NCI-H1105 treated with DMSO at 0.1 percent for 48 hours (cell line): ENCODE measurements at regions not wholly inside any gene's neighbourhood (a gene's known extent, or its start where the extent isn't known, plus 50 kb on each side); places are given as distances from the start of the nearest gene placed in this dataset.

ENCODE experiments used
- DNase-seq: peaks from one replicate; lab custom pipeline; 2025; lab: John Stamatoyannopoulos, UW

DNA sequence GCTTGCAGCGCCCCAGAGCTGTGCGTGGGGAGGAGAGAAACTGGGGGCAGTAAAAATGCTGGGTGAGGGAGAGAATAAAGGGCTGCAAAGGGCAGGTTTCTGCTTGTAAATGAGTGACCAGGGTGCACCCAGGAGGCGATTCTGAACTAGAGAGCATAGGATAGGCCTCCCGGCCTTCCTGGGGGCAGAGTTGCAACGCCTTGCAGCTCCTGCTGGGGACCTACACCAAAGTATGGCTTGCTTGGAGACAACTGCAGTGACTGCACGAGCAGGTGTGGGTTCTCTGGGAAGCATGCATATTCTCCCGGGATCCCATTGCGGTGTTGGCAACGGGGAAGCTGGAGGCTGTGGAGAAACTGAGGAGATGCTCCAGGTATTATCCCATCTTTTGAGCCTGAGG is 111.6 kb upstream of the SPACA1 start:
- no peak for DNase-seq

DNA sequence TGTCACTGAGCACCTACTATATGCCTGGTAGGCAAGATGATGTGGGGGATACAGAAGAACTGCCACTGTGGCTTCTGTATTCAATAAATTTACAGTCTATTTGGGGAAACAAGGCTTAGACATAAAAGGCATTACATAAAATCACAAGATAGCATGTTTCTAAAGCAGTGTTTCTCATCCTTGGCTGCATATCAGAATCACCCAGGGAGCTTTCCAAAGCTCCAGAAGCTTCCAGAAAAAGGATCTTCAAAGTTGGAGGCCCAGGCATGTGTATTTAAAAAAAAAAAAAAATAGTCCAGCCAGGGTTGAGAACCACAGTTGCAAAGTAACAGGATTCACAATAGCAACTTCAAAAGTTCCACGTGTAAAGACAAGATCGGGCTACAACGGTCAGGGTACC is 112.4 kb upstream of the SPACA1 start:
- no peak for DNase-seq

DNA sequence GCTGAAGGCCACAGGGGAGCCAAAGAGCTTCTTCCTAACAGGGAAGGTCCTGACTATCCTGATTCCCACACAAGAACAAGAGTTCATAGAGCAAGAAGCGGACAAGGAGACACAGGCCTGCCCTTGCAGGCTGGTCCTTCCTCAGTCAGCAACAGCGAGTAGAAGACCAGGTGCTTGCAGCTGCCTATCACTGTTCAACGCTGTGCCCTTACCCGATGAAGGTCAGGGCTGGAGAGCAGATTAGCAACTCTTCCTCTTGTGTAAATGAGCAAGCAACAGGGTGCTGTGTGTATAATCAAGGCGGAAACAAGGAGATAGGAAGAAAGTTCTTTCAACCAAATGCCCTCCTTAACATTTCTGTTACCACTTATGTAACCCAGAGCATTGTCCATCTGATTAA is 115.3 kb upstream of the SPACA1 start:
- no peak for DNase-seq

DNA sequence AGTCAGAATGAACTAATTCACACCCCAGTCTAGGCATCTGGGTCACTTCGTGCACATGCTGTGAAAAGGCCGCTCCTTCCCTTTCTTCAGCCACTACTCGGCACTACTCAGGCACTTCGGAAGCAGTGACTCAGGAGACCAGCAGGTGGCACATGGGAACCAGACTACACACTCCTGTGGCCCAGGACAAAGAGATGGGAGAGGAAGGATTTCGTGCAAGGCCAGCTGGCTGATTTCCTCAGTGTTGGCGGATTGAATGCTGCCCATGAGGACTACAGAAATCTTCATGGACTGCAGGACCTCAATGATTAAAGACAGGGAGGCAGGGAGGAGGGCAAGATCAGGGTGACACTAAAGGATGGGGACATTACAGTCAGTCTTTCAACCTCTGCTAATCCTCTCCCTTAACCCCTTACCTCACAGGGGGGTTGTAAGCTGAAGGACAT is 117.8 kb upstream of the SPACA1 start:
- peak; percentile 78 for DNase-seq

DNA sequence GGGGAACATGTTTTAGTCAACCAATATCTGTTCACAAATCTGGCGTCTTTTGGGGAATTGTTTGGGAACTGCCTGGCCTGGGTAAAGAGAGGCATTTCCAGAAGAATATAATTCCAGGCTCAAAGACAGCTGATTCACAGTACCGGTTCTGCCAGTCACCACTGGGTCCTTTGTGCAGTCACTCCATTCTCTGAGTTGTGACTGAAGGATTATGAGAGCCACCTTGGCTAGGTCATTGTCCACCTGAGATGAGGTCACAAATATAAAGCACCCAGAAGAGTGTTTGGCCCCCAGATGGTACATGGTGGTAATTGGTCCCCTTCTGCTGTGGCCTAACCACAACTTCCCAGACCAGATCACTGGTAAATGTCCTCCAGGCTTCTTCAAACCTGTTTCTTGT is 121.0 kb upstream of the SPACA1 start:
- DNase-seq = no peak

DNA sequence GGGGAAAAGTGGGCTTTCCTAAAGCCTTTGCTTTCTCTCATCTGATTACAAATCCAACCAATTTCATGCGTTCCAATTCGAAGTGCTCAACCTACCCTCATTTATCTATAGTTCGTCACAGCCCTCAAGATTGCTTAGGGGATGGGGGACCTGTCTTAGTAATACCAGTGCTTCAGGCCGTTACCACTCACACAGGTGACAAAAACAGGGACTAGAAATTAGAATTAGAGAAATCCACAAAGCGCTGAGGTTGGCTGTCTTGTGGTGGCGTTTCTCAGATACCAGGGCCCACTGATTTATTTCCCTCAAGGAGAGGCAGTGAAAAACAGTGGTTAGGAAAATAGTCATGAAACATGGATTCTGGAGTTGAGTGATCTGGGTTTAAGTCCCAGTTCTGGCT is 121.6 kb upstream of the SPACA1 start:
- DNase-seq = no peak

DNA sequence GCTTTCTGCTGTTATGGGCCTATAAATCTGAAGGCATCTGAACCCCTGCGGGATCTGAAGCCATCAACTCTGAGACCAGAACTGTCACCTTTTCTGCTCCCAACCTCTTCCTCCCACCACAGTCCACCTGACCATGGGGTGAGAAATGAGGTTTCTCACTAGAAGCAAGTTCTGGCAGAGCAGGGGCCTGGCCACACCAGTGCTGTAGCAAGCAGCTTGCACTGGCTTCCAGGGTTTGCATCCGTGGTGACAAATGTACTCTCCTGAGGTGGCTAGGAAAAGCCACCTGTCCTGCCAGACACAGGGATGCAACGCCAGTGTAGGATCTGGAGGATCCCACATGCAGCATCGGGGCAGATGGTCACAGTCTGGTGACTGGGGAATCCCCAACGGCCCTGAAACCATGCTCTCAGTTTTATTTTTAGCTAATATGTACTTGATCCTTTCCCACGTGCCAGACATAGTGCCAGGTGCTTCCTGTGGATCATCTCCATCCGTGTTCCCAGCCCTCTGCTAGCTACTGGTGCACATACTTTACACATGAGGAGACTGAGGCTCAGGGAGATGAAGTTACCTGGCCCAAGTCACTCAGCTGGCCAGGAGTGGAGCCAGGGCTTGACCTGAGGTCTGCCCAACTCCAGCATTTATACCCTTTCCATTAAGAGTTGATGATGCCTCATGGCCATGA is 122.1 kb upstream of the SPACA1 start:
- DNase-seq = no peak

DNA sequence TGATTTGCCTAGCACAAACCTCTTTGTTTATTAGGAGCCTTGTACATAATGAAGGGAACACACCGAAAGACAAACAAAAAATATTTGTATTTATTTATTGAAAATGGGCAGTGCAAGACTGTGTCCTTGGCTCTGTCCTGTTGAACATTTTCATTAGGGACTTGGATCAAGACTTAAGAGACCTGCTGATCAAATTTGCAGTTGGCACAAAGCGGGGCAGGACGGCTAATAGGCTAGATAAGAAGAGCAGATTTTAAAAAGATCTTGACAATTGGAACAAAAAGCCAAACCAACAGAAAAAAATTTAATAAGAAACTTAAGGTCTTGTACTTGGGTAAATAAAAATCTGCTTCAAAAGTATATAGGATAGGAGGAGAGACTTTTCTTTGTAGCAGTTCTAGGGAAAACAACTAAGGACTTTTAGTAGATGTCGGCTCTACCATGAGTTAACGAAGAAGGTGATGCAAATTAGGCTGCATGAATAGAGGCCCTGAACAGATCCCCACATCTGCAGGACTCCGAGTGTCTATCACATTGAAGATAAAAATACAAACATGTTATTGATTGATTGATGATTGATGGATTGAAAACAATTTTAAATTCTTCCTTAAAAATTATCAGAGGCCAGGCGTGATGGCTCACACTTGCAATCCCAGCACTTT is 124.1 kb upstream of the SPACA1 start:
- no peak for DNase-seq

DNA sequence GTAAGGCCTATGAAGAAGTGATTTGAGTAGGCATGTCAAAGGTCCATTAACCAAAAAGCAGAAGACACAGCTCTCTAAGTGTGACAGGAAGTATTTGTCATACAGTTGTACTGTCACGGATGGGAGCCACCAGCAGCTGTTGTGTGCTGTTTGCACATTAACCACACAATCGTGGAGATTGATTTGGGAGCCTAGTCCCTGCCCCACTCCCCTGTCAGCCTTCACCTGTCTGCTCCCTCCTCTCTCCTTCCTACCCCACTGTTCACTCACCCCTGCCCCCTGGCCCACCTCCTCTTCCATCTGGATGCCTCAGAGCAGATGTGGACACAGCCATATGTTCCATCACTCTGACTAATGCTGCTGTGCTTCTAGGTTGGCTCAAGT is 124.7 kb upstream of the SPACA1 start:
- no peak for DNase-seq

DNA sequence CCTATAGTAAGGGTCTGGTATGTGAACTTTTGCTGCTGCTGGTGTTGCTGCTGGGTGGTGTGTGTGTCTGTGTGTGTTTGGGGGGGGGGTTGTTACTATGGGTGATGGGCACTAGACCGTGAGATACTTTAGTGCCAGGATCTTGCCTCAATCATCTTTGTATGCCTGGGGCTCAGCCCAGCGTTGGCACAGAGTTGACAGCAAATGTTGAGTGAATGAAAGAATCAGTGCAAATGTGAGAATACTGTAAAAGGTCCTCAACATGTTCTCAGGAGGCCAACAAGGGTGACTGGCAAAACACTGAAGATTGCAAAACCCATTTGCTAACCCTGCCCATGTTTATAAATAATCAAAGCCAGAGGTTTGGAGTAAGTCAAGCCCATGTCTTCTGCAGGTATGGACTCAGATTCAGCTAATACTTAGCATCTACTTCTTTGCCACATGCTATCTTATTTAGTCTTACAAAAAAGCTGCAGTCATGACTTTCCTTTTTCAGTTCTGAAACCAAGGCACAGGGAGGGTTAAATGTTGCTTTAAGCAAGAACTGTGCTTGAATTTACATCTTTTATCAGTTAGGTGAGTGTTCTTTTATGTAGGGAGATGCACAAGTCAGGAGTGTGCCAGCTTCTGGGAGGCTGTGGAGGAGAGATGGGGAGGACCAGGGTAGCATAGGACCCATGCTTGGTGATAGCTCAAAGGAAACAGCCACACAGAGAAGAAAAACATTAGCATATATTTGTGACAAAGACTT is 125.3 kb upstream of the SPACA1 start:
- DNase-seq = no peak

DNA sequence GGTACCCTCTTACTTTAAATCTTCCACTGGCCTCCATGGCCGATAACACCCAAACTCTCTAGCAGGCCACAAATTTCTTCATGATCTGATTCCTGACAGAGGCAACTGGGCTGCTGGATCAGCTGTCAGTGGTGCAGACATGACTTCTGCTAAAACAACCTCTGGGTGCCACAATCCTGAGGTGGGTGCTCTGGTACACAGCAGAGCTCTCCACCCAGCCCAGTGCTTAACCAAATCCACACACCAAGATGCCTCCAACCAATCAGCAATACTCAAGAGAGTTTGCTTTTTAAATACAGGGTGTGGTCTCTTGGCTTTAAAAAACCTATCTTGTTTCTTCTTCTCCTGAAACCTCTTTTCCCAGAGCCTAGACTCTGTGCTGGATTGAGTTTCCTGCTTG is 126.6 kb upstream of the SPACA1 start:
- no peak for DNase-seq

DNA sequence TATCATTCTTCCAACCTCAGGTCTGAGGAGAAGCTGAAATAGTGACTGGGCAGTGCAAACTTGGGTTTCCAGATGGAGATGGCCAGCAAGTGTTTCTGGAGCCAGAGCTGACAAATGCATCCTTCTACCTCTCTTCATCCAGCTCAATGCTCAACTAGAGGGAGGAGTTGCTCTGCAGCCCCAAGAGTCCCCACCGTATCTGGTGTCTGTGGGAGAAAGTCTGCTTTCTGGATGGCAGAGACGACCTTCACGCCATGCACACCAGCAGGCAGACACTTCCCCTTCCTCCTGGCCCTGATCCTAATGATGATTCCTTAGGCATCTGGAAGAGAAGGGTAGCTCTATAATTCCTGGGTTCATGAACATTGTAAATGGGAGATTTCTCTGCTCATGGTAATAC is 127.4 kb upstream of the SPACA1 start:
- no peak for DNase-seq

DNA sequence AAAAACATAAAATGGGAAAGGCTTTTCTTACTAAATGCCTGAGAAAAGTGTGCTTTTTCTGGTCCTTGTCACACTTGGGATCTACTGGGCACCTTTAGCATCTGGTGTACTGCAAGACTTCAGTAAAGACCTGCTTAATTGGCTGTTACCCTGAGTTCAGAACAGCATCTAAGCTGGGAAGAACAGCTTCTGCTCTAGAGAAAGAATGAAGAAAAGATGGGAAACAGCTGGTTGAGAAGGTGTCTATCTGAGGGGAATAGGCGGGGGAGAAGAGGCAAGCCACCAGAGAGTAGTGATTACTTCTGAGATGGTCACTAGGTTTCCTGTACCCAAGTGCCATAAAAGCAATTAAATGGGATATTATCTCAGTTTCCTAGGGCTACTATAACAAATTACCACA is 128.2 kb upstream of the SPACA1 start:
- DNase-seq = no peak

DNA sequence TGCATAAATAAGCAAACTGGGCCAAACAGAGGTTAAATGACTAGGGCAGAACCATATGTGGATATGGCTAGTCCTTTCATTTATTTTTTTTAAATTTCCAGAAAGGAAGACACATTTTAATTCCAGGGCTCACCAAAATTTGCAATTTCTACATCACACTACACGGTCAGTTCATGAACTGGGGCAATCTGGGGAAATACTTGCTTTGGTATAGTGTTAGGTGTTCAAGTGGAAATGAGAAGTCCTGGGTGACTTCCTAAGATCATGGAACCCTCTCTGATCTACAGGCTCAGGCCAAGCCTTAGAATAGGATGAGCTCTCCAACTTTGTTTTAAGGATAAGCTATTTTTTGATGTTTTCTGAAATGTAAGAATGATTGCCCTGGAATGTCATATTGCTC is 128.6 kb upstream of the SPACA1 start:
- DNase-seq = no peak

DNA sequence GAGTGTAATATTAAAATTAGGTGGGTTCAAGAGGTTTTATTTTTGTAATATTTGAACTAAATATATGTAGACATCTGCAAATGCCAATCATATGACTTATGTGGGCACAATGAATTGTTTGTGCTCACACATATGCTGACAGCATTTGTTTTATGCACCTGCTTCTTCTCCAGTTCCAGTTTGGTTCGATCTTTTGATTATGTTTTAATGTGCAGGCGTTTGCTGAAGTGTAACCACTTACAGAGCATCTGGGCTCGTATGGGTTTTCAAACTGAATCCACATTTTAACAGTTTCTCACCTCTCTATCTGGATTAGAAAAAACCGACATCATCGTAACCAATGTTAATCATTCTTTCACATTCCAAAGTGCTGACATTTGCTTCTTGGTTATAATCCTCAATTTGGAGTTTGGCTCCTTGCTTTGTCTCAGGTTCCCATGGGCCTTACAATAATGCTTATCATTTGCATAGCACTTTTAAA is 129.1 kb upstream of the SPACA1 start:
- peak; percentile 58 for DNase-seq

DNA sequence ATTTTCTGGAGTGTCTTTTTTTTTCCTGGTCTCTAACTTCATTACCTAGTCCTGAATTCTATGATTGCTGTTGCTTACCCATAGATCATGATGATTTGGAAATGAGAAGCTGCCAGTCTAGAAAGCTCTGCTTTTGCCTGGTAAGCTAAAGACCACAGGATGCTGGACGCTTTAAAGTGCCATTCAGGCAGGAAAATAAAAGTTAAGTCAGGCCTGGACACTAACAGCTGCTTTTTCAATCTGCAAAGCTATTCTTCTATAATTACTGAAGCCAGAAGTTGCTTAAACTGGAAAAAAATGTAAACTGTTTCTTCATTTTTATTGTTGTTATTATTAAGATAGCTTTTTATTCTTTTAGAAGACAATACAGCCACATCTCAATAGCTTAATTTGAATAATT is 129.8 kb upstream of the SPACA1 start:
- no peak for DNase-seq

DNA sequence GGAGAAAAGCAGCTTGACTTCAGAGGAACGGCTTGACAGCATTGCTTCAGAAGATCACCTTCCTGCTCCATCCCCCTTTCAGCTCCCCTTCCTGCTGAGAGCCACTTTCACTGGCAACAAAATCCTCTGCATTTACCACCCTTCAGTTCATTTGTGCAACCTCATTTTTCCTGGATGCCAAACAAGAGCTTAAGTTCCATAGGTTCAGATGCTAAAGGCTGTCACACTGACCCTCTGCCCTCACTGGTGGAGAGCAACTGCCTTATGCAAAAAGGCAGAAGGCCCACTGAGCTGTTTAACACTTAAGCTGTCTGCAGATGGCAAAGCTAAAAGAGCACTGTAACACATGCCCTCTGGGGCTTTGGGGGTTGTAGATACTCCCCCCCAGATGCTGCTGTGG is 131.2 kb upstream of the SPACA1 start:
- DNase-seq = no peak

DNA sequence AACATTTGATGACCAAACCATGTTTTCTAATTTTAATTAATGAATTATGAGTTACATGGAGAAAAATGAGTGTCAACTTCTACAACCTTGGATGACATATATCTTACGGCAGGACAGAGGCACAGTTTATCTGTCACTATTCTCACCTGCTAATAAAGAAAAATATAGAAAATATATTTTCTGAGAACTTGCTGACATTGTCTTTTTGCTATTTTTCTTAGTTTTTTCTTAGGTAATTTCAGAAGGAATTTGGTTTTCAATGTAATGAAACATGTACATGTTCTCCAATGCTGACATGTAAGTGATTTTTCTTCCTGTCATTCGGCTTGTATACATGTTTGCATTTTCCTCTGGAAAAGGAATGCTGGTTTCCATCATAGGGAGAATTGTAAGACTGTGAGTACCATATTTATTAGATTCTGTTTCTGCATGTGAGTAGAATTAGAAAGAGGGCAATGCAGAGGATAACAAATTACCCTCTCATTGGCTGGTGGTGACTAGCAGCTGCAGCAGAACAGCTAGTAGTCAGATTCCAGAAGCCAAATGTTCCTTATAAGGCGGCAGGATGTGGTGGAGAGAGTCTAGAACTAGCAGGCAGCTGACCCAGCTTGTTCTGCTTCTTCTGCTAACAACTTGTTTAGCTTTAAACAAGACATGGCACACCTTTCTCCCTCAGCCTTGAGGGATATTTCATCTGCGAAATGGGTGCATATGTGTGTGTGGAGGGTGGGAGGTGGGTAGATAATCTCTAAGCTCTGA is 132.8 kb upstream of the SPACA1 start:
- DNase-seq = no peak

DNA sequence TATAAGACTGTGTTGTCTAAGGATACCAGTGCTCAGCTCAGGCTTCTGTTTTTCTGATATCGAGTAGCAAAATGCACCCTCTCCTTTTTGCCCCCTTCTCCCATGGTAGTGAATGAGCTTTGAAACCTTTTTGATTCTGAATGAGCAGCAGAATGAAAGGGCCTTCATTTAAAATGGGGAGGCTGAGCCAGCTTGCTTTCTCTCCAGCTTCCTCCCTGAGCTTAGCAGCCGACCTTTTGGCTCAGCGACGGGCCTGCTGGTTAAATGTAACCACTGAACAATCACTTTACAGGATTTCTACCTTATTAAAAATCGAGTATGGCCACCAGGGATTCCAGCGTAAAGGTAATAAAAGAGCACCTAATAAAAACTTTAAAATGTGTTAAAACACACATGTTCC is 133.7 kb upstream of the SPACA1 start:
- DNase-seq = no peak

DNA sequence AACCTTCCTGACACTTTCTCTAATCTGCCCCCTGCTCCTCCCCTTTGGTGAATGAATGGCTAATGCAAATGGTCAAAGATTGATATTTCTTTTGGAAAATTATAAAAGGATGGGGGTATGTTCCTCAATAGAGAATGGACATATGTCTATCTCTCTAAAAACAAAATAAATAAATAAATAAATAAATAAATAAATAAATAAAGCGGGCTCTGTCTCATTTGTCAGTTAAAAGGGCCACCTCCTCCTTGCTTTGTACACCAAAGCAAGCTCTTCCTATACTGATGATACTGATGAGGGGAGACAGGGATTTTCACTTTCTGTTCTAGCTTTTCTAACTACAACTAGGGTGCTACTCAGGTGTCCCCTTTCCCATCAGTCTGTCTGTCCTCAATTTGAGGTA is 135.5 kb upstream of the SPACA1 start:
- DNase-seq = no peak

DNA sequence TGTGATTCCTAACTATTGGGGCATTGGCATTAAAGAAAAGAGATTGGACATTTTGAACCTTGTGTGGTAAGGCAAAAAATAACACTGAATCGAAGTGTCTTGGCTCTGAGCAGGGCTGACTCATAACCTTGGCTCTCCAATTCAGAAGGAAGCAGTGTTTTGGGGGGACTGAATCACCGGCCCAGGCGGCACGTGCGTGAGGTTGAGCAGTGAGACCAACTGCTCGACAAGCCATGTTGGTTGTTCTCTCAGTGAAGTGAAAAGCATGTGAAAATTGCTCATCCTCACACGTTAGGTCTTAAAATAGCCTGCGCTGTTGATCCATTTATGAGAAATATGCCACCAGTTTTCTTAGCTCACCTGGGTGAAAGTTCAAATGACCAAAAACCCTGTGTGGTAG is 137.8 kb upstream of the SPACA1 start:
- DNase-seq = no peak

DNA sequence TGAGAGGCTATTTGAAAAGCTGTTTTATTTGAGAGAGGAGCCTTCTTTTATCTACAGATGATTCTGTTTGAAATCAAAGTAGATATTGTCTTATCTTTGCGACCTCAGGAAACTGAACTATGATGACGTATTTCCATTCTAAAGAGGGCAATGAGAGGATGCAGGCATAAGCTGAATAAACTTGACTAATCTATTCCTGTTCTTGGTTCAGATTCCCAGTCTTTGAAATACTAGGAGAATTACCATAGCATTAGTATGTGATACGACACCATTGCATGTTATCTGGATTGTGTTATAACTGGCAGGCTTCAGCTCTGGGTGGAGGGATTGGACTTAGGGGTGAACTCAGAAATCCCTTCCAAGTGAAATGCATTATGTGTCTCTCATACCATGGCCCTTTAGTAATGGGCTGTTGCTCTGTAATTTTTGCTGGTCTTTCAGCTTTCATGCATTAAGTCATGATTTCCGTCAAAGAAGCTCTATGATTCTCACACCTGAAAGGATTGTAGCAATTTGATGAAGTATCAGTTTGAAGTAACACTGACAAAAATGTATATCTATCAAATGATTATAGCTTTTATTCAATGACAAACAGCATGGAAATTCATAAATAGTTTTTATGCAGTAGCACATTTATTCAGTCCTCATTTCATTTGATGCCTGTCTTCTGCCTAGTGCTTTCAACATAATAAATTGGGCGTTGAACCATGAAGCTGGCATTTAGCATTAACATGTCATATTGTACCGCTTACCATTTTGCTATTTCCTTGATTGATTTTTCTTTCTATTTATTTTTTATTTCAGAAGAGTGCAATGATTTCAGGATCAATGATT is 138.4 kb upstream of the SPACA1 start:
- no peak for DNase-seq
